ENCODE measurements at regions not wholly inside any gene's neighbourhood (a gene's known extent, or its start where the extent isn't known, plus 50 kb on each side); places are given as distances from the start of the nearest gene placed in this dataset.

GRCh38 chr12:82574191-82574590 is 112.5 kb upstream of the TMTC2 start (continued):
- no peak for TF ChIP-seq CHD7 (IDR thresholded peaks at IDR 0.05; ENCODE audit: insufficient replicate concordance, low read length)
- no peak for TF ChIP-seq ATF3 (IDR thresholded peaks at IDR 0.05; ENCODE audit: insufficient read depth, low read depth, low read length)
- no peak for TF ChIP-seq SP4 (IDR thresholded peaks at IDR 0.05; ENCODE audit: low read length)
- no peak for TF ChIP-seq GABPA (IDR thresholded peaks at IDR 0.05; ENCODE audit: borderline replicate concordance, insufficient read depth, low read length)
- no peak for TF ChIP-seq CREB1 (IDR thresholded peaks at IDR 0.05)
- TF ChIP-seq RNF2 (IDR thresholded peaks at IDR 0.05; ENCODE audit: borderline replicate concordance, low read depth, low read length, missing control alignments, poor library complexity, severe bottlenecking) = no peak
- TF ChIP-seq BCL11A (IDR thresholded peaks at IDR 0.05; ENCODE audit: low read depth in 2 of 2, low read length in 2 of 2) = no peak
- TF ChIP-seq E2F6 (IDR thresholded peaks at IDR 0.05) = no peak
- TF ChIP-seq TAF1 (IDR thresholded peaks at IDR 0.05; ENCODE audit: low read depth, low read length) = no peak
- TF ChIP-seq SP2 (IDR thresholded peaks at IDR 0.05; ENCODE audit: low read length) = no peak
